Right lobe of liver (tissue), 6 donors: ENCODE measurements at regions not wholly inside any gene's neighbourhood (a gene's known extent, or its start where the extent isn't known, plus 50 kb on each side); places are given as distances from the start of the nearest gene placed in this dataset.

Experiments used
- ATAC-seq, 4 donors: fragments of 200-7000 bp; cut with Tn5 transposase; one replicate each; pipeline ENCODE4 v1.9.1; 2020; ENCODE audit warnings: mild to moderate bottlenecking in 4 of 4, moderate library complexity in 4 of 4
- DNase-seq, 3 donors: peaks; one replicate each; pipeline ENCODE4 v3.0.0-alpha.2; 2020
- H3K27ac ChIP-seq, 3 donors: fragments of 200-600 bp; one replicate each; pipeline ENCODE4 v1.8.0; 2022
- H3K27me3 ChIP-seq, 2 donors: fragments of 200-600 bp; one replicate each; pipeline ENCODE4 v1.8.0; 2022
- H3K36me3 ChIP-seq, 4 donors: fragments of 200-600 bp; sonication (generic) in 1 of 4; one replicate each; pipeline versions ENCODE4 v1.5.1 to v1.8.0; 2017 to 2022; ENCODE audit warnings: control low read depth in 1 of 4
- H3K4me1 ChIP-seq, 4 donors: fragments of 200-600 bp; sonication (generic) in 1 of 4; one replicate each; pipeline versions ENCODE4 v1.5.1 to v1.8.0; 2017 to 2022; ENCODE audit warnings: control low read depth in 1 of 4
- H3K4me3 ChIP-seq, 3 donors: fragments of 200-600 bp; one replicate each; pipeline ENCODE4 v1.8.0; 2022
- H3K9me3 ChIP-seq, 4 donors: fragments of 200-600 bp; sonication (generic) in 1 of 4; one replicate each; pipeline versions ENCODE4 v1.5.1 to v1.8.0; 2017 to 2022; ENCODE audit warnings: control low read depth in 1 of 4
- CTCF ChIP-seq, 4 donors: fragments of 200-600 bp in 3 of 4; fragments of 450-650 bp in 1 of 4; IDR thresholded peaks; one replicate each; pipeline versions ENCODE4 v1.5.1 to v1.8.0; 2016 to 2022; ENCODE audit warnings: antibody characterized with exemption in 4 of 4, mild to moderate bottlenecking in 2 of 4
- POLR2A ChIP-seq: fragments of 450-650 bp; IDR thresholded peaks from one replicate; pipeline ENCODE4 v1.6.1; 2017; ENCODE audit warnings: antibody characterized with exemption, mild to moderate bottlenecking
- WGBS: methylation state at CpG from one replicate; pipeline ENCODE4 v1.1.6; 2018; ENCODE audit warnings: low coverage, low lambda C conversion rate; ENCODE audit not compliant: insufficient coverage; ENCODE audit errors: missing lambda C conversion rate; 5-methylcytosine and 5-hydroxymethylcytosine counted together
- intact Hi-C, 2 donors: fragments of 100-400 bp; cut with DNase I; formaldehyde crosslinking; loops; one replicate each; pipeline versions ENCODE4 v1.11.2 to v1.14.1; 2022
- donor health status: DM: no; HTN: yes; CAD: no.
- donor health status: DM: no; HTN: no; CAD: no.
- donor health status: DM: no; HTN: no; CAD: no.
- donor health status: DM: no; HTN: yes; CAD: no.
- donor health status: DM: no; HTN: yes; CAD: no.

- intact Hi-C loops: no loop called here
- Histone ChIP-seq H3K36me3 (no peaks in the 10 kb centered on the region), H3K27ac (no peak overlapping the region), H3K4me3 (no peak overlapping the region), H3K4me1 (no peaks in the 10 kb centered on the region), H3K9me3 (no peaks in the 10 kb centered on the region), H3K27me3 (no peaks in the 10 kb centered on the region)
- ATAC-seq: no peak
- TF ChIP-seq POLR2A (no peak), CTCF (IDR thresholded peaks at IDR 0.05) (no peak)
- DNase-seq: no peak
- WGBS: 45% methylated on average over 3 of the region's 3 CpGs
Measured at GRCh38 chr11:80061056-80061455, 620.2 kb upstream of the TENM4 start.

- Histone ChIP-seq H3K4me1 (no peaks in the 10 kb centered on the region), H3K9me3 (no peaks in the 10 kb centered on the region), H3K36me3 (no peaks in the 10 kb centered on the region), H3K27me3 (no peaks in the 10 kb centered on the region), H3K27ac (no peak overlapping the region), H3K4me3 (no peak overlapping the region)
- intact Hi-C loops: no loop called here
- no peak for TF ChIP-seq CTCF (IDR thresholded peaks at IDR 0.05)
- no peak for TF ChIP-seq POLR2A
- ATAC-seq: no peak
- 37% methylated on average over 3 of the region's 3 CpGs for WGBS
- no peak for DNase-seq
Measured at GRCh38 chr11:80054582-80055165, 613.8 kb upstream of the TENM4 start.

GRCh38 chr11:80048513-80048912 is 607.7 kb upstream of the TENM4 start:
- H3K36me3 ChIP-seq: no peaks in the 10 kb centered on the region
- TF ChIP-seq POLR2A (no peak), CTCF (IDR thresholded peaks at IDR 0.05) (no peak)
- no peak overlapping the region for H3K27ac ChIP-seq
- 91% methylated on average over 1 of the region's 1 CpG for WGBS
- no peak overlapping the region for H3K4me3 ChIP-seq
- no peaks in the 10 kb centered on the region for H3K9me3 ChIP-seq
- DNase-seq (no peak), ATAC-seq (no peak)
- intact Hi-C loops: no loop called here
- H3K27me3 ChIP-seq: no peaks in the 10 kb centered on the region
- no peaks in the 10 kb centered on the region for H3K4me1 ChIP-seq

- ATAC-seq (no peak), DNase-seq (no peak)
- no peaks in the 10 kb centered on the region for H3K4me1 ChIP-seq
- H3K4me3 ChIP-seq: no peak overlapping the region
- H3K36me3 ChIP-seq: no peaks in the 10 kb centered on the region
- H3K9me3 ChIP-seq: no peaks in the 10 kb centered on the region
- intact Hi-C loops: no loop called here
- TF ChIP-seq CTCF (IDR thresholded peaks at IDR 0.05) (no peak), POLR2A (no peak)
- no peak overlapping the region for H3K27ac ChIP-seq
- H3K27me3 ChIP-seq: no peaks in the 10 kb centered on the region
- WGBS: 57% methylated on average over 7 of the region's 7 CpGs
Measured at GRCh38 chr11:80041136-80042000, 600.5 kb upstream of the TENM4 start.
